NCI-H2227 (cell line): ENCODE measurements at regions not wholly inside any gene's neighbourhood (a gene's known extent, or its start where the extent isn't known, plus 50 kb on each side); places are given as distances from the start of the nearest gene placed in this dataset.

Experiments used
- DNase-seq: peaks from one replicate; lab custom pipeline; 2025; ENCODE audit not compliant: unreplicated experiment; lab: John Stamatoyannopoulos, UW

DNA sequence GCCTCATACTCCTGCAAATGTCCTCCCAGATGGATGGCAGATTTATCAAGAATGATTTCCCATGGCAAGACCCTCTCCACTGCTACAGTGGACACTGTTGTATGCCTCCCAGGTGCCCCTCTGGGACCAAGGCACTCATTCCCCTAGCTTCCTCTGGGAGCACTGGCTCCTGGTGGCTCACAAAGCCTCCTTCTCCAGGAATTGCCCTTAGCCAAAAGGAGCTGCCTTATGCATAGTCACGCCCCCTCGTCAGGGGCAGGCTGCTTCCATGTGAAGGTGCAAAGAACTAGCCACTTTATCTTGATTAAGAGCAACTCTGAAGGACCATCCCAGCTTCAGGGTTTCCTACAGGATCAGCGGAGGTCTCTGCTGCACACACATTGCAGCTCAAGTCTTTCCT lies 358.1 kb downstream of the CDK5RAP2 start:
- DNase-seq, result no peak

- DNase-seq, result no peak
Measured at GRCh38 chr9:120214332-120214731, 365.6 kb downstream of the CDK5RAP2 start.

- no peak for DNase-seq
Measured at GRCh38 chr9:120212853-120213200, 367.1 kb downstream of the CDK5RAP2 start.

DNA sequence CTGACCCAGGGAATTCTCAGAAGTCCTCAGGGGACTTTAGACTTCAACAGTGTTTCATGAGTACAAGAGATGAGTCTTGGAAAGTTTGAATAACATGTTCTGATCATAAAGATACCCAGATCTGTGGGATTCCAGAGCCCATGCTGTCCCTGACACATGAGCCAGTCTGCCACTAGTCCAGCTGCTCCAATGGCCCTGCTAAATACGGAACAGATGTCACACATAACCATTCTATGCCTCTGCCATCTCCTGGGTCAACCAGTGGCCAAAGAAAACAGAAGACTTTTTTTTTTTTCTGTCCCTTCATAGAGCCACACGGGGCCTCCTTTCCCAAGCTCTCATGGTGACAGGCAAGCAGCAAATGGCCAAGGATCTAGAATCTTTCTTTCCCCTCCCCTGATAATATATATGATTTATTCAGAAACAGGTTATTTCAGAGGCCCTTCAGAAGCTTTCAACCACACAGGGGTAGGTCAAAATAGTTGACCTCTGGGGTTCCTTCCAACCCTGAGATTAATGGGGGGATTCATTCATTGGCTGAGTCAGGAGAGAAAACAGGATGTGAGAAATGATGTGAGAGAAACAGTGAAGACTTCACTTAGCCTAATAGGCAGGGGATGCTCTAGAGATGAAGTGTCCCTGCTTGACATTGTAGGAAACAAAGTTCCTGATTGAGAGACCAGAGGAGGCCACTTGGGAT lies 367.7 kb downstream of the CDK5RAP2 start:
- no peak for DNase-seq

DNA sequence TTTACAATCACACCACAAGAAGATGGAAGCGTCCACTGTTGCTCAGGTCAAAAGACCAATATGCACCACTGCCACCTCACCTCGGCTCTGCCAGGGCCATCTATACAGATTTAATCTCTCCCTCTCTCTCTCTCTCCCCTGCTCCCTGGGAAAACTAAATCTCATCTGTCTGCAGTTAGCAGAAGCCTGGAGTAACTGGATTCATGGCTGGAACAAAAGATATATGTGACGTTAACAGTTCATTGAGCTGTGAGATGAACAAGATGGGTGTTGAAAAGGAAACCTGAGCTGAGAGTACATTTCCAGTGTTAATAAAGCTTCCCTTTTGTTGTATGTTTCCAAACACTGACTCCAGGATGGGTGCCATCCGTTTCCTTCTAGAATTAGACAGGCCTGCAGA lies 369.7 kb downstream of the CDK5RAP2 start:
- DNase-seq, result no peak

DNA sequence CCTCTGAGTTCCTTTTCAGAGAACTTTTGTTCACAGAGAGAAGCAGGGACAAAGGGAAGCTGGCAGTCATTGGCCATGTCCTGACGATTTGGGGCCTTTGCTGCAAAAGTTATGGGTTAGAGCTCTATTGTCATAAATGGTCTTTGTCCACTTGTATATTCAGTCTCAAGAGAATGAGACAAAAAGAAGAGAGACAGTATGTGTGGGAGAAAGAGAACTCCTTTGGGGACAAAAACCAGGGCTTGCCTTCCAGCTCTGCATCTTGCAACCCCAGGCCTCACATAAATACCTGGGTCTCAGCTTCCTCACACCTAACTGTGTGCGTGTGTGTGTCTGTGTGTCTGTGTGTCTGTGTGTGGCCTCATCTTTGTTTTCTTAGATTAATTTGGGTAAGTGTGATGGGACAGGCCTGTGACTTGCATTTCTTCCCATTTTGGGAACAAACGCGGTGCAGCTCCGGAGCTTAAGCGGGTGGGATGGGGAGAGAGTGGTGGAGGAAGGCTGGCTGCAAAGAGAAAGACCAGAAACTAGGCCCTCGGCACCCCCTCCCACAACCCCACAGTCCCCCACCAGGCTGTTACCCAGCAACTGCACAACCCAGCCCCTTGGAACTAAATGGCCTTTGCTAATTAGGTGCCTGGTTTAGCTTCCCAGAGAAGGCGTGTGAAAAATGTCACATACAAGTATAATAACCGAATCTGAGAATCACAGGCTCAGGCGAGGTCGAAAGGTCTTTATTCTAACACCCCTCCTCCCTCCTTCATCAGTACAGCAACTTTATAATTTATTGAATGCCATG lies 376.9 kb downstream of the CDK5RAP2 start:
- no peak for DNase-seq

- DNase-seq, result no peak
Measured at GRCh38 chr9:120198027-120198426, 381.9 kb downstream of the CDK5RAP2 start.

GRCh38 chr9:120197605-120198004 lies 382.4 kb downstream of the CDK5RAP2 start:
- peak; percentile 63 for DNase-seq

DNA sequence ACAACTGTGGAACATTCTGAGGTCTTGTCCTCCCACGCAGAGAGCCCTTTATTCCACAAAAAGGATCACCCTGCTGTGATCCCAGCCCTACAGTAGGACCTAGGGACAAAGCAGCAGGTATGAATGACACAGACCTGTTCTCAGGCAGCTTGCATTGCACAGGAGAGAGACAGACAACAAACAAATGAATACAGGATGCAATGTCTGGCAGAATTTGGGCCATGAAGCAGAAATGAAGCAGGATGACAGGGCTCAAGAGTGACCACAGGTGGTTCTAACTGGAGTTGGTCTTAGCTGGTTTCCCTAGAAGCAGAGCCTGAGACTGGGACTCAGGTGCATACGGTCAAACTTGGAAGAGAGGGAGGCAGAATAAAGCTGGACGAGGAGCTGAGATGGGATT lies 388.8 kb downstream of the CDK5RAP2 start:
- no peak for DNase-seq

DNA sequence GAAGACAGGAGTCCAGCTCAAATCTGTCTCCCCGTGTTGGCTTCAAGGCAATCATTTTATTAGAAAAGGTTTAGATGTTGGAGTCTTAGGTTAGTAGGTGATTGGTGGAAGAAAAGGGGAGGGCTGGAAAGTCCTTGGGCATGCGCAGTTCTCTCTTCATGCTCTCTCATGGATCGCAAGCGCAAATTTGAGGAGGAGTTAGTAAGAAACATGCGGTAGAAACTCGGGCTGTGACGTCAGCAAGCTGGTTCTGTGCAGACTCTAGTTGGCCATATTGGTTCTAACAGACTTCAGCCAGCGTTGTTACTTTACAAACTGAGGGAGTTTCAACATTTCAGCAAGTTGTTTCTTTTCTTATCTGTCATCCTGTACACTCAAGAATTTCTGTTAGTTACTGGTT lies 392.2 kb downstream of the CDK5RAP2 start:
- DNase-seq, result no peak

GRCh38 chr9:120186276-120186675 lies 393.7 kb downstream of the CDK5RAP2 start:
- DNase-seq, result no peak

DNA sequence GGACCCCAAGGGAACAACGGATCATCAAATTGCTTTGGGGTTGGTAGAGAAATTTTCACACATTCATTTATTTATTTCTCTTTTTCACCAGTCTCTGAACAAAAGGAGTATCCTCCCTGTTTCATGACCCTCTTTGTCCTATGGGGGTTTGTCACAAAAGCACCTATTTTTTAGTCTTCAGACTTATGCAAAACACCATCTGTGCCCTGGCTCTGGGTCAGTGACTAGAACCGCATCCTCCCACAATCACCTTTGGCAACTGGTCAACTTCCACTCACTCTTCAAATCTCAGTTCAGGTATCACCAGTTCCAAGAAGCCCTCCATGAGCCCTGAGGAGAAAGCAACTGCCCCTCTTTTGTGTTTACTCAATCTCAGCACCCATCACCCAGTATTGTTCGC lies 395.7 kb downstream of the CDK5RAP2 start:
- no peak for DNase-seq

GRCh38 chr9:120183615-120184014 lies 396.4 kb downstream of the CDK5RAP2 start:
- no peak for DNase-seq

DNA sequence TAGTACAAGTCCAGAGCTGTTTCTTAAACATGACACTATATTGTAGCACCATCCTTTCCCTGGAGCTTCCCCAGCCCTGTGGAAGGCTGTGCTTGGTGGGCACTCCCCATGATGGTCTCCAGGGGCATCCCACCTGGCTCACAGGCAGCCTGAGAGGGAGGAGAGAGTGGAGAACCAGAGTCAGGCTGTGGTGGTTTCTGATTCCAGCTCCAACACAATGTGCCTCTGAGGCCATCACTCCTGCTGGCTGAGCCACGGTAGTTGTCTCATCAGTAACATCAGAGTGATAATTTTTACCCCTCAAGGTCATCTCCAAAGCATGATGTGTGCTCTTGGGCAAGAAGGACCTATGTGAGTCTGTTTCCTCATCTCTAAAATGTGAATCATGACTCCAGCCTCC lies 398.0 kb downstream of the CDK5RAP2 start:
- DNase-seq, result no peak

DNA sequence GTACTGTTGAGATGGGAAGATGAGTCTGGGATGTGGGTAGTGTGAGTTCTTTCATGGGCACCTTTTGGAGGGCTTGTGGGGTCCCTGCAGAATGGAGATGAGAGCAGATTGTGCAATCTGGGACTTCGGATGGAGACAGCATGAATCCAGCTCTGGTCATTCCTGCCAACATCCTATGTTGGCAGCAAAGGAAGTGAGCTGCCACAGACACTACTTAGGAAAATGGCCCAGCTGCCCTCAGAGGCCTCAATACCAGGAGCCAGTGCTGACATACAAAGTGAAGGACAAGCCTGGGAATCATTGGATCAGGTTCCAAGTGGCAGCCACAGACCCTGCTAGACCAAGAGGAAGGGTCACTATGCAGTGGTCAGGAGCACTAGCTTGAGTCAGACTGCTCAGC lies 402.8 kb downstream of the CDK5RAP2 start:
- no peak for DNase-seq

DNA sequence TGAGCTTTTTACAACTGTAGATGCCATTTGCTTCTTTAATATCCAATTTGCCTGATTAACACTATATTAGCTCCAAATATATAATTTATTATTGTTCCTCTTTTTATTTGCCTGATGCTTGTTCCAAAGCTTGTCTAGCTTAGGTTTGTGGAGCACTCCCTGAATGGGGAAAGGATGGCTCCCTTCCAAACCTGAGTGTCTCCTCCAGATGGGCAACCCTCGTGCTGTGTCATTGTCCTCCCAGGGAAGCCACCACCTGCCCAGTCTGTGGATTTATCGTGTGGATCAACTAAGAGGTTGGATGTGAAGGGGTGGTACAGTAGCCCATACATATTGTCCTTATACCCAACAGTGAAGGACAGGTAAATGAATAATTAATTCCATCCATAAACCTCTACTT lies 404.9 kb downstream of the CDK5RAP2 start:
- no peak for DNase-seq

GRCh38 chr9:120161776-120162175 lies 418.2 kb downstream of the CDK5RAP2 start:
- DNase-seq, result no peak

DNA sequence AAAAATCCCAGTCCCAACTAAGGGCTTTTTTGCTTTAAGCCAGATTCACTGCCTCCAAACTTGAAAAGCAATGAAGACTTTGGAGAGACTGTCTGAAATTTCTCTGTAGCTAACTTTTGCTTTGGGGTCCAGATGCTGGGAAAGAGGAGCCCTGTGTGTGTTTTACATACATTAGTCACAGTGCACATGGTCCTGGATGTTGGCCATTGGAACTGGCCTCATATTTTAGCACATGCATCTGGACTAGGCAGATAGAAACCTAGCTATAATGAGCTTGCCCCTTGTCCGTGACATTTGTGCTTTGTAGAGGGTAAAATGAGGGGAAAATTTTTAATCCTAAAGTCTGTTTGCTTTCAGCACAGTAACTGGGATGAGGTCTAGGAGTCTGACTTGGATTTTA lies 421.7 kb downstream of the CDK5RAP2 start:
- DNase-seq, result no peak

DNA sequence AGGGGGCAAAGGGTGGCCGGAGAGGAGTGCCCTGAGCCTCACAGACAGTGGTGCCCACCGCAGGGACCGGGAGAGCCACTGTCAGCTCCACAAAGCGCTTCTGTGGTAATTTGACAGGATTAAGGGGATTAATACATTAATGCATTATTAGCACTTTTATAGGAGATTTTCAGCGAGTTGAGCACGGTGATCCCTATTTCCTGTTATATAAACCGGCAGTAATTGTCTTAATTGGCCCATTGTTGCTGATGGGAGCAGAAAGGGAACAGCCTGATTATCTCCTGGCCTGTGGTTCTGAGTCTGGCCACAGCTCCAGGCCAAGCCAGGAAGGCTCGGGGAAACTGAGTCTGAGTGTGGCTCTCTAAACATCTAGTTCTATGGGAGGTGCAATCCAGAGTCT lies 423.6 kb downstream of the CDK5RAP2 start:
- DNase-seq, result no peak

DNA sequence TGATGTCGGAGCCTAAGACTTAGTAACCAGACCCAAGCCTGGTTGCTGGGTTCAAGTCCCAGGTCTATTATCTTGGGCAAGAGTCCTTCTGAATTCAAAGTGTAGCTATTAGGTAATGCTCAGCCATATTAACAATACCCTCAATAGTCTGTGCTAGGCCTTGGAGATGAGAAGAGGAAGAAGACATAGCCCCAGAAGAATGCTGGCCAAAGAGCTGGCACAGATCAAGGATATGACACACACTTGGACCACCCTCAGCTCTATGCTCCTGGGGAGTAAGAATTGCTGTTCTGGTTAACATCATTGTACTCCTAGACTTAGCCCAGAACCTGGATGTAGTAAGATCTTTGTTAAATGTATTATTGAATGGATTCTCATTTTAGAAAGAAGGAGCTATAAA lies 426.7 kb downstream of the CDK5RAP2 start:
- DNase-seq, result no peak

- peak; percentile 91 for DNase-seq
Measured at GRCh38 chr9:120152295-120152694, 427.7 kb downstream of the CDK5RAP2 start.

DNA sequence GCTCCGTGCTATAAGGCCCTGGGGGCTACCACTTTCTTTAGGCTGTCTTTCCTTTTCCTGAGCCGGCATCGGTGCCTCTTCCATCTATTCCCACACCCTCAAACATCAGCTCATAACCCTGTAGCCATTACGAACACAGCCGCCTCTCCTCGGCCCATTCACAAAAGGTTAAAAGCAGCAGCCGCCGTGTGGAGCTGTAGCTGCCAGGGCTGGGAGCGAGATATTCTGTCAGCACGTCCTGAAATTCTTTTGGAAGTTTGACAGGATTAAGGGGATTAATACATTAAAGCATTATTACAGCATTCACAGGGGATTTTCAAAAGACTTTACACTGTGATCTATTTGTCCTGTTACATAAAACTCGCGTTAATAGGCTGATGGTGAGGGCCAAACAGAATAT lies 428.2 kb downstream of the CDK5RAP2 start:
- peak; percentile 44 for DNase-seq

GRCh38 chr9:120151149-120151548 lies 428.8 kb downstream of the CDK5RAP2 start:
- no peak for DNase-seq
